Ascending aorta (tissue), 2 donors: ENCODE measurements at regions not wholly inside any gene's neighbourhood (a gene's known extent, or its start where the extent isn't known, plus 50 kb on each side); places are given as distances from the start of the nearest gene placed in this dataset.

Source experiments
- DNase-seq, 2 donors: peaks; one replicate each; pipeline ENCODE4 v3.0.0-alpha.2; 2019; ENCODE audit warnings: low spot score in 2 of 2
- H3K27ac ChIP-seq, 2 donors: fragments of 200-600 bp; sonication (generic); one replicate each; pipeline ENCODE4 v1.5.1; 2016 to 2017; ENCODE audit warnings: mild to moderate bottlenecking in 1 of 2
- H3K27me3 ChIP-seq: fragments of 200-600 bp; sonication (generic); one replicate; pipeline ENCODE4 v1.5.1; 2017
- H3K36me3 ChIP-seq, 2 donors: fragments of 200-600 bp; sonication (generic); one replicate each; pipeline ENCODE4 v1.5.1; 2016
- H3K4me1 ChIP-seq, 2 donors: fragments of 200-600 bp; sonication (generic); one replicate each; pipeline ENCODE4 v1.5.1; 2016 to 2017; ENCODE audit warnings: mild to moderate bottlenecking in 1 of 2
- H3K4me3 ChIP-seq, 2 donors: fragments of 200-600 bp; sonication (generic); one replicate each; pipeline ENCODE4 v1.5.1; 2016 to 2017; ENCODE audit warnings: mild to moderate bottlenecking in 1 of 2
- H3K9me3 ChIP-seq, 2 donors: fragments of 200-600 bp; sonication (generic); one replicate each; pipeline ENCODE4 v1.5.1; 2016
- intact Hi-C: fragments of 100-400 bp; cut with DNase I; formaldehyde crosslinking; loops from one replicate; pipeline ENCODE4 v1.15.1; 2023
- TF ChIP-seq, protein P1 (sequence below), 3 experiments: fragments of 200-600 bp in 2 of 3; fragments of 450-650 bp in 1 of 3; sonication (generic) in 2 of 3; IDR thresholded peaks; one replicate each; pipeline ENCODE4 v1.5.1; 2016 to 2019; ENCODE audit warnings: antibody characterized with exemption in 3 of 3, mild to moderate bottlenecking in 1 of 3, moderate library complexity in 1 of 3

GRCh38 chr11:94254214-94254613 is 50.2 kb upstream of the IZUMO1R start:
- intact Hi-C loops: no loop called here
- Histone ChIP-seq H3K36me3 (no peaks in the 10 kb centered on the region), H3K4me3 (no peak overlapping the region), H3K27ac (no peak overlapping the region), H3K9me3 (no peaks in the 10 kb centered on the region), H3K27me3 (no peaks in the 10 kb centered on the region), H3K4me1 (no peaks in the 10 kb centered on the region)
- TF ChIP-seq, protein P1, sequence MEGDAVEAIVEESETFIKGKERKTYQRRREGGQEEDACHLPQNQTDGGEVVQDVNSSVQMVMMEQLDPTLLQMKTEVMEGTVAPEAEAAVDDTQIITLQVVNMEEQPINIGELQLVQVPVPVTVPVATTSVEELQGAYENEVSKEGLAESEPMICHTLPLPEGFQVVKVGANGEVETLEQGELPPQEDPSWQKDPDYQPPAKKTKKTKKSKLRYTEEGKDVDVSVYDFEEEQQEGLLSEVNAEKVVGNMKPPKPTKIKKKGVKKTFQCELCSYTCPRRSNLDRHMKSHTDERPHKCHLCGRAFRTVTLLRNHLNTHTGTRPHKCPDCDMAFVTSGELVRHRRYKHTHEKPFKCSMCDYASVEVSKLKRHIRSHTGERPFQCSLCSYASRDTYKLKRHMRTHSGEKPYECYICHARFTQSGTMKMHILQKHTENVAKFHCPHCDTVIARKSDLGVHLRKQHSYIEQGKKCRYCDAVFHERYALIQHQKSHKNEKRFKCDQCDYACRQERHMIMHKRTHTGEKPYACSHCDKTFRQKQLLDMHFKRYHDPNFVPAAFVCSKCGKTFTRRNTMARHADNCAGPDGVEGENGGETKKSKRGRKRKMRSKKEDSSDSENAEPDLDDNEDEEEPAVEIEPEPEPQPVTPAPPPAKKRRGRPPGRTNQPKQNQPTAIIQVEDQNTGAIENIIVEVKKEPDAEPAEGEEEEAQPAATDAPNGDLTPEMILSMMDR (IDR thresholded peaks at IDR 0.05): no peak
- DNase-seq: no peak
